Osteocyte (in vitro differentiated cells): ENCODE measurements at regions not wholly inside any gene's neighbourhood (a gene's known extent, or its start where the extent isn't known, plus 50 kb on each side); places are given as distances from the start of the nearest gene placed in this dataset.

Experiments used
- DNase-seq: peaks from one replicate; pipeline ENCODE4 v3.0.0; 2021; ENCODE audit warnings: mixed read lengths; ENCODE audit not compliant: unreplicated experiment; ENCODE audit errors: extremely low spot score
- H3K27ac Mint-ChIP-seq: one replicate; pipeline ENCODE4 v1.8.0; 2021; ENCODE audit warnings: mild to moderate bottlenecking, mixed read lengths; ENCODE audit not compliant: unreplicated experiment
- H3K27me3 Mint-ChIP-seq: one replicate; pipeline ENCODE4 v1.8.0; 2021; ENCODE audit warnings: mixed read lengths; ENCODE audit not compliant: unreplicated experiment
- H3K36me3 Mint-ChIP-seq: one replicate; pipeline ENCODE4 v1.8.0; 2021; ENCODE audit warnings: mixed read lengths; ENCODE audit not compliant: unreplicated experiment
- H3K4me1 Mint-ChIP-seq: one replicate; pipeline ENCODE4 v1.8.0; 2021; ENCODE audit warnings: mixed read lengths; ENCODE audit not compliant: unreplicated experiment
- H3K4me3 Mint-ChIP-seq: one replicate; pipeline ENCODE4 v1.8.0; 2021; ENCODE audit warnings: mild to moderate bottlenecking, moderate library complexity, mixed read lengths; ENCODE audit not compliant: unreplicated experiment
- H3K9me3 Mint-ChIP-seq: one replicate; pipeline ENCODE4 v1.8.0; 2021; ENCODE audit warnings: mixed read lengths; ENCODE audit not compliant: unreplicated experiment
- TF ChIP-seq, protein P1 (sequence below): fragments of 200-600 bp; sonication (generic); IDR thresholded peaks from 2 replicates; pipeline ENCODE4 v1.5.0; 2021; ENCODE audit warnings: antibody characterized with exemption, mild to moderate bottlenecking, moderate library complexity

GRCh38 chrX:40300286-40300890 is 202.6 kb upstream of the BCOR start:
- H3K36me3 Mint-ChIP-seq: no peaks in the 10 kb centered on the region
- no peak overlapping the region for H3K27ac Mint-ChIP-seq
- peaks cover 13% of the 10 kb centered on the region for H3K4me1 Mint-ChIP-seq
- DNase-seq: no peak
- no peak overlapping the region for H3K4me3 Mint-ChIP-seq
- TF ChIP-seq, protein P1, sequence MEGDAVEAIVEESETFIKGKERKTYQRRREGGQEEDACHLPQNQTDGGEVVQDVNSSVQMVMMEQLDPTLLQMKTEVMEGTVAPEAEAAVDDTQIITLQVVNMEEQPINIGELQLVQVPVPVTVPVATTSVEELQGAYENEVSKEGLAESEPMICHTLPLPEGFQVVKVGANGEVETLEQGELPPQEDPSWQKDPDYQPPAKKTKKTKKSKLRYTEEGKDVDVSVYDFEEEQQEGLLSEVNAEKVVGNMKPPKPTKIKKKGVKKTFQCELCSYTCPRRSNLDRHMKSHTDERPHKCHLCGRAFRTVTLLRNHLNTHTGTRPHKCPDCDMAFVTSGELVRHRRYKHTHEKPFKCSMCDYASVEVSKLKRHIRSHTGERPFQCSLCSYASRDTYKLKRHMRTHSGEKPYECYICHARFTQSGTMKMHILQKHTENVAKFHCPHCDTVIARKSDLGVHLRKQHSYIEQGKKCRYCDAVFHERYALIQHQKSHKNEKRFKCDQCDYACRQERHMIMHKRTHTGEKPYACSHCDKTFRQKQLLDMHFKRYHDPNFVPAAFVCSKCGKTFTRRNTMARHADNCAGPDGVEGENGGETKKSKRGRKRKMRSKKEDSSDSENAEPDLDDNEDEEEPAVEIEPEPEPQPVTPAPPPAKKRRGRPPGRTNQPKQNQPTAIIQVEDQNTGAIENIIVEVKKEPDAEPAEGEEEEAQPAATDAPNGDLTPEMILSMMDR: no peak
- no peaks in the 10 kb centered on the region for H3K27me3 Mint-ChIP-seq
- no peaks in the 10 kb centered on the region for H3K9me3 Mint-ChIP-seq

GRCh38 chrX:40299641-40300046 is 201.9 kb upstream of the BCOR start:
- TF ChIP-seq, protein P1: no peak
- no peak for DNase-seq
- Mint-ChIP-seq H3K27ac (no peak overlapping the region), H3K27me3 (no peaks in the 10 kb centered on the region), H3K4me3 (no peak overlapping the region), H3K4me1 (peaks cover 13% of the 10 kb centered on the region), H3K36me3 (no peaks in the 10 kb centered on the region), H3K9me3 (no peaks in the 10 kb centered on the region)

GRCh38 chrX:40298572-40299479 is 201.1 kb upstream of the BCOR start:
- Mint-ChIP-seq H3K36me3 (no peaks in the 10 kb centered on the region), H3K27me3 (no peaks in the 10 kb centered on the region), H3K4me1 (peaks cover 13% of the 10 kb centered on the region), H3K27ac (no peak overlapping the region), H3K4me3 (no peak overlapping the region), H3K9me3 (no peaks in the 10 kb centered on the region)
- TF ChIP-seq, protein P1: peak; percentile 49
- no peak for DNase-seq

DNA sequence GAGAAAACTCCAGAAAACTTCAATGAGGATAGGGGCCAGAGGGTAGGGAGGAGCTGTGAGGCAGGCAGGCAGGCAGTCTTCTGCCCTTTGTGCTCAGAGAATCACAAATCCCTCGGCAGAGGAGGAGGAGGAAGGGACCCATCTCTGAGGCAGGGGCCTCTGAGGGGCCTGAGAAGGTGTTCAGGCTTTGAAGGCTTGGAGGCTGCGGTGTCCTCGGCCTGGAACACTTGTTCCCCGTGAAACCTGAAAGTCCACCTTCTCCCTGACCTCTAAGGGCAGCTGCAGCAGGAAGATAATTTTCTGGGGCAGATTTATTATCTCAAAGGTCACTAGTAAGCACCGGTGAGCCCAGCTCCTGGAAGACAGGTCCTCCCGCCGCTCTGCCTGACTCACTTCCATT is 200.3 kb upstream of the BCOR start:
- H3K27ac Mint-ChIP-seq: no peak overlapping the region
- no peak overlapping the region for H3K4me3 Mint-ChIP-seq
- H3K36me3 Mint-ChIP-seq: no peaks in the 10 kb centered on the region
- no peaks in the 10 kb centered on the region for H3K27me3 Mint-ChIP-seq
- H3K9me3 Mint-ChIP-seq: no peaks in the 10 kb centered on the region
- TF ChIP-seq, protein P1: no peak
- no peak for DNase-seq
- H3K4me1 Mint-ChIP-seq: peaks cover 13% of the 10 kb centered on the region

- H3K9me3 Mint-ChIP-seq: peaks cover 5% of the 10 kb centered on the region
- H3K27me3 Mint-ChIP-seq: no peaks in the 10 kb centered on the region
- no peak overlapping the region for H3K27ac Mint-ChIP-seq
- no peaks in the 10 kb centered on the region for H3K4me1 Mint-ChIP-seq
- no peak for DNase-seq
- no peaks in the 10 kb centered on the region for H3K36me3 Mint-ChIP-seq
- TF ChIP-seq, protein P1: no peak
- H3K4me3 Mint-ChIP-seq: no peak overlapping the region
Observed at GRCh38 chrX:40291553-40291952, 193.8 kb upstream of the BCOR start.
